Stomach (tissue), 8 donors: ENCODE measurements at regions not wholly inside any gene's neighbourhood (a gene's known extent, or its start where the extent isn't known, plus 50 kb on each side); places are given as distances from the start of the nearest gene placed in this dataset.

Experiments
- DNase-seq, 2 donors: peaks; one replicate each; pipeline versions ENCODE4 v3.0.0 to v3.0.0-alpha.2; 2013 to 2019
- H3K27ac ChIP-seq, 5 donors: fragments of 200-600 bp in 4 of 5; sonication (generic) in 4 of 5; one replicate each; pipeline ENCODE4 v1.5.1; 2013 to 2019; ENCODE audit warnings: mild to moderate bottlenecking in 1 of 5, moderate library complexity in 1 of 5
- H3K27me3 ChIP-seq, 3 donors: fragments of 200-600 bp; sonication (generic); one replicate each; pipeline ENCODE4 v1.5.1; 2017 to 2019; ENCODE audit warnings: mixed run types in 1 of 3
- H3K36me3 ChIP-seq, 4 donors: fragments of 200-600 bp; sonication (generic); 1 replicate in 3 of 4; 2 replicates in 1 of 4; pipeline ENCODE4 v1.5.1; 2016 to 2019
- H3K4me1 ChIP-seq, 4 donors: fragments of 200-600 bp; sonication (generic); one replicate each; pipeline ENCODE4 v1.5.1; 2016 to 2019
- H3K4me3 ChIP-seq, 4 donors: fragments of 200-600 bp; sonication (generic) in 3 of 4; one replicate each; pipeline ENCODE4 v1.5.1; 2016 to 2019; ENCODE audit warnings: mild to moderate bottlenecking in 1 of 4
- H3K9me3 ChIP-seq, 4 donors: fragments of 200-600 bp; sonication (generic); one replicate each; pipeline ENCODE4 v1.5.1; 2016 to 2019
- EP300 ChIP-seq: sonication (generic); formaldehyde crosslinking; IDR thresholded peaks from one replicate; pipeline ENCODE4 v1.6.1; 2017; ENCODE audit warnings: antibody characterized with exemption
- POLR2A ChIP-seq, 4 donors: fragments of 450-650 bp; IDR thresholded peaks; one replicate each; pipeline ENCODE4 v1.6.1; 2016; ENCODE audit warnings: antibody characterized with exemption in 4 of 4, control low read depth in 2 of 4, mild to moderate bottlenecking in 1 of 4, moderate library complexity in 1 of 4
- POLR2AphosphoS5 ChIP-seq, 3 donors: sonication (generic); formaldehyde crosslinking; IDR thresholded peaks; one replicate each; pipeline ENCODE4 v1.6.1; 2016; ENCODE audit warnings: antibody characterized with exemption in 3 of 3
- WGBS, 5 donors: extraction: QIAGEN DNeasy Blood & Tissue Kit in 3 of 5; methylation state at CpG; one replicate each; pipeline versions ENCODE4 v1.1.5 to v1.1.7; 2013 to 2018; 5-methylcytosine and 5-hydroxymethylcytosine counted together
- intact Hi-C: fragments of 100-400 bp; cut with DNase I; formaldehyde crosslinking; loops from one replicate; pipeline ENCODE4 v1.15.1; 2023; ENCODE audit warnings: low total_unique reads
- TF ChIP-seq, protein P1 (sequence below), 7 experiments: fragments of 450-650 bp in 4 of 7; fragments of 200-600 bp in 3 of 7; sonication (generic) in 3 of 7; IDR thresholded peaks; one replicate each; pipeline ENCODE4 v1.5.1; 2016 to 2019; ENCODE audit warnings: antibody characterized with exemption in 7 of 7, control low read depth in 2 of 7, mild to moderate bottlenecking in 1 of 7
- donor health status: healthy with polysubstance abuse.
- donor health status: Bipolar disorder and iron deficiency.
- donor health status: healthy.

DNA sequence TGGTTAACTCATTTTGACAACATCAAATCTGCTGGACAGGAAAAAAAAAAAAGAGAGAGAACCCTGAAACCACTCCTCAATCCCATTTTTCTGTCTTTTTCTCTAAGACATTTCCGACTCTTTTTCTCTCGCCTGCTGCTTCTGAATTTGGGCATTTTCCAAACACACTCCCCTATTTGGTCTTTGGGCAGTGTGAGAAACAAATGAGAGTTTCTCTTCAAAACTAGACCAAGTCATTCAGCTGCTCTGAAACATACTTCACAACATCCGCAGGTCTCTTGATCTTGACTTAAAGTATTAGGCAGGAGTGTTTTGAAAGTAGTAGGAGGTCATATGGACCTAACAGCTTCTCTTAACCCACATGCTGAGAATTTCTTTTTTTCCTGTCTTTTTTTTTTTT lies 364.8 kb upstream of the ESRRG start:
- TF ChIP-seq POLR2AphosphoS5 (IDR thresholded peaks at IDR 0.05) (no peak), POLR2A (IDR thresholded peaks at IDR 0.05) (no peak), EP300 (no peak)
- TF ChIP-seq, protein P1, sequence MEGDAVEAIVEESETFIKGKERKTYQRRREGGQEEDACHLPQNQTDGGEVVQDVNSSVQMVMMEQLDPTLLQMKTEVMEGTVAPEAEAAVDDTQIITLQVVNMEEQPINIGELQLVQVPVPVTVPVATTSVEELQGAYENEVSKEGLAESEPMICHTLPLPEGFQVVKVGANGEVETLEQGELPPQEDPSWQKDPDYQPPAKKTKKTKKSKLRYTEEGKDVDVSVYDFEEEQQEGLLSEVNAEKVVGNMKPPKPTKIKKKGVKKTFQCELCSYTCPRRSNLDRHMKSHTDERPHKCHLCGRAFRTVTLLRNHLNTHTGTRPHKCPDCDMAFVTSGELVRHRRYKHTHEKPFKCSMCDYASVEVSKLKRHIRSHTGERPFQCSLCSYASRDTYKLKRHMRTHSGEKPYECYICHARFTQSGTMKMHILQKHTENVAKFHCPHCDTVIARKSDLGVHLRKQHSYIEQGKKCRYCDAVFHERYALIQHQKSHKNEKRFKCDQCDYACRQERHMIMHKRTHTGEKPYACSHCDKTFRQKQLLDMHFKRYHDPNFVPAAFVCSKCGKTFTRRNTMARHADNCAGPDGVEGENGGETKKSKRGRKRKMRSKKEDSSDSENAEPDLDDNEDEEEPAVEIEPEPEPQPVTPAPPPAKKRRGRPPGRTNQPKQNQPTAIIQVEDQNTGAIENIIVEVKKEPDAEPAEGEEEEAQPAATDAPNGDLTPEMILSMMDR (IDR thresholded peaks at IDR 0.05) = no peak
- Histone ChIP-seq H3K27ac (no peak overlapping the region), H3K9me3 (no peaks in the 10 kb centered on the region), H3K27me3 (peaks cover 0 to 21% (median 10%) of the 10 kb centered on the region in 3 donors), H3K4me3 (no peak overlapping the region), H3K4me1 (peaks cover 4 to 20% (median 14%) of the 10 kb centered on the region in 4 donors), H3K36me3 (no peaks in the 10 kb centered on the region)
- DNase-seq = no peak
- 58 to 75% (median 74%) methylated on average over 3 of the region's 3 CpGs for WGBS, 5 donors
- intact Hi-C loops = no loop called here

DNA sequence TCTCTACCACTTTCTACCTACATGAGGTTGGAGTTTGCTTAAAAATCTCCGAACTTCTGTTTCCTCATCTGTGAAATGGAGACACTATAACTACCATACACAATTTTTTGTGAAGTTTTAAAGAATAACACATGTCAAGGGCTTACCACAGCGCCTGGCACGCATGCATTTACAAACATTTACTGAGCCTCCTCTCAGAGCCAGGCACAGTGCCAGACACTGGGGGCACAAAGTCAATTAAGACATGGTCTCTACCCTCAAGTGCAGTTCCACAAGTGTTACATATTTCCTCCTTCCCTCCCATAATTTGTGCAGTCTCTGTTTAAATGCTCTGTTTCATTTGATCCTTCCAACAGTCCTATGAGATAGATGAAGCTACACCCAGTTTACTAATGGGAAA lies 356.4 kb upstream of the ESRRG start:
- no peak overlapping the region for H3K27ac ChIP-seq
- intact Hi-C loops = no loop called here
- 36 to 66% (median 48%) methylated on average over 3 of the region's 3 CpGs for WGBS, 5 donors
- H3K36me3 ChIP-seq = no peaks in the 10 kb centered on the region
- no peak overlapping the region for H3K4me3 ChIP-seq
- H3K4me1 ChIP-seq = peaks cover 0 to 38% (median 20%) of the 10 kb centered on the region in 4 donors
- no peaks in the 10 kb centered on the region for H3K27me3 ChIP-seq
- TF ChIP-seq, protein P1 (IDR thresholded peaks at IDR 0.05) = no peak
- TF ChIP-seq EP300 (no peak), POLR2AphosphoS5 (IDR thresholded peaks at IDR 0.05) (no peak), POLR2A (IDR thresholded peaks at IDR 0.05) (no peak)
- no peak for DNase-seq
- H3K9me3 ChIP-seq = no peaks in the 10 kb centered on the region

- Histone ChIP-seq H3K27me3 (no peaks in the 10 kb centered on the region), H3K9me3 (no peaks in the 10 kb centered on the region), H3K4me3 (peak overlapping the region in 1 of 4 donors; percentile 11), H3K4me1 (peaks cover 0 to 38% (median 20%) of the 10 kb centered on the region in 4 donors), H3K36me3 (no peaks in the 10 kb centered on the region), H3K27ac (peak overlapping the region in 3 of 5 donors; percentile 13 to 55 (median 44))
- TF ChIP-seq POLR2AphosphoS5 (IDR thresholded peaks at IDR 0.05) (no peak), EP300 (no peak), POLR2A (IDR thresholded peaks at IDR 0.05) (no peak)
- TF ChIP-seq, protein P1 (IDR thresholded peaks at IDR 0.05) = no peak
- DNase-seq = no peak
- intact Hi-C loops = no loop called here
- WGBS, 5 donors = 40 to 67% (median 55%) methylated on average over 1 of the region's 1 CpG
Observed at GRCh38 chr1:217078959-217079358, 355.7 kb upstream of the ESRRG start.

DNA sequence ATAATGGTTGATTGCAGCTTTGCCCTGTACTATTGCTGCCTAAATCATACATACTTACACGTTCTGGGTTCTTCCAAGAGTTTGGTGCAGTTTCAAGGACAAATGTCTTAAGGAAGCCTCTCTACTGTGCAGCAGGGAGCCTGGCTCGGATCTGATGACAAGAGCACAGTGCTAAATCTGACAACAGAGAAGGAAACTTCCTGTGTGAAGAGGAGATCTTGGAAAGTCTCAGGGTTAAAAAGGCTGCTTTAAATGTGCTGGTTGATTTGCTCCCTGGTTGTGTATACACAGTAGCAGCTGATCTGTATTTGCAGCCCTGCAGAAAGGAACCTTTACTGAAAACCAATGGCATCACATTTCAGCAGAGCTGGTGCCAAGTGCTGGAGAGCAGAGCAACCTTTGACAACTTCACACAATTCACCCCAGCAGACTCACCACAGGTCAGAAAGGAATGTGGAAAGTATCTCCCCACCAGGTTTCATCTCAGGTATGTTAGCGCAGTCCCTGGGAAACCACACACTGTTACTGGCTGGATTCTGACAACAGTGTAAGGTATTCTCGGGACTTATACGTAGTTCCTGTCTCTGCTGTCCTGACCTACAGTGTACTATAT lies 355.0 kb upstream of the ESRRG start:
- Histone ChIP-seq H3K27ac (peak overlapping the region in 4 of 5 donors; percentile 13 to 75 (median 50)), H3K4me1 (peaks cover 0 to 38% (median 20%) of the 10 kb centered on the region in 4 donors), H3K4me3 (peak overlapping the region; percentile 11 to 29 (median 18)), H3K9me3 (no peaks in the 10 kb centered on the region), H3K36me3 (no peaks in the 10 kb centered on the region), H3K27me3 (no peaks in the 10 kb centered on the region)
- peak in 1 of 3 donors; percentile 11 for TF ChIP-seq POLR2AphosphoS5 (IDR thresholded peaks at IDR 0.05)
- TF ChIP-seq, protein P1 (IDR thresholded peaks at IDR 0.05) = no peak
- DNase-seq = peak; percentile 46 to 53
- intact Hi-C loops = no loop called here
- 21 to 40% (median 30%) methylated on average over 5 of the region's 5 CpGs for WGBS, 5 donors
